ENCODE measurements at regions not wholly inside any gene's neighbourhood (a gene's known extent, or its start where the extent isn't known, plus 50 kb on each side); places are given as distances from the start of the nearest gene placed in this dataset.

DNA sequence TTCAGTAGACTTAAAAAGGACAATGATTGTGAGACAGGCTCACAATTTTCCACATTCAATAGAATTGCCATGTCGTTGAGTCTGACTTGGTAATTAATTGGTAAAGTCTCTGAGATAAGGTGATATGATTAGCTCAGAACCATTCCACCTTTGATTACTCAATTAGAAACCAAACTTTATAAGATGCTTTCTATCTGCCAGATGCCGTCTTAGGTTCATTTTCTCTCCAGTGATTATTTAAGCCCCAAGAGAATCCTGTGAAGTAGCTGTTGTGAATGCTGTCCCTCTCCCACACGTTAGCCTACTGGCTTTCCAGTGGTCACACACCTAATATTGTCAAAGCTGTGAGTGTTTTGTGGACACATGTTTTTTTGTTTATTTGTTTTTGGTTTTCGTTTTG, 528.9 kb upstream of the ZNF462 start:
- WGBS, 2 donors: 48 to 58% methylated on average over 4 of the region's 4 CpGs

DNA sequence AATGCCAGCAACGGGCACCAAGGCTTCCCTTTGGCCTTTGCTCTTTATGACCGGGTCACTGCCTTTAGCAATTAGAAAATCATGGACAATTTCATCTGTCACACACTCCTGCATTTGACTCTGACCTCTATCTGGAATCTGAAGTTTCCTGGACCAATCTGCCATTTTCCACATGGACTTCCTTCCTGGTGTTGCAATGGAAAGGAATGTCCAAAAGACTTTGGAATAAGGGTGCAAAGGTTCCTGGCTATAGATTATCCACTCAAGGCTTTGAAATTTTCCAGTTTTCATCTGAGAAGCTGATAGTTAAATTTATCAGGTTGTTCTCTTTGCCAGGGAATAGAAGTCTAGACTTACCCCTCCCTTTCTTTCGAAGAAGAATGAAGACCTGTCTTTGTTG, 523.1 kb upstream of the ZNF462 start:
- 49 to 52% methylated on average over 3 of the region's 3 CpGs for WGBS, 2 donors
- no peak for DNase-seq (ENCODE audit: low spot score in 2 of 2)
- TF ChIP-seq, protein P1, sequence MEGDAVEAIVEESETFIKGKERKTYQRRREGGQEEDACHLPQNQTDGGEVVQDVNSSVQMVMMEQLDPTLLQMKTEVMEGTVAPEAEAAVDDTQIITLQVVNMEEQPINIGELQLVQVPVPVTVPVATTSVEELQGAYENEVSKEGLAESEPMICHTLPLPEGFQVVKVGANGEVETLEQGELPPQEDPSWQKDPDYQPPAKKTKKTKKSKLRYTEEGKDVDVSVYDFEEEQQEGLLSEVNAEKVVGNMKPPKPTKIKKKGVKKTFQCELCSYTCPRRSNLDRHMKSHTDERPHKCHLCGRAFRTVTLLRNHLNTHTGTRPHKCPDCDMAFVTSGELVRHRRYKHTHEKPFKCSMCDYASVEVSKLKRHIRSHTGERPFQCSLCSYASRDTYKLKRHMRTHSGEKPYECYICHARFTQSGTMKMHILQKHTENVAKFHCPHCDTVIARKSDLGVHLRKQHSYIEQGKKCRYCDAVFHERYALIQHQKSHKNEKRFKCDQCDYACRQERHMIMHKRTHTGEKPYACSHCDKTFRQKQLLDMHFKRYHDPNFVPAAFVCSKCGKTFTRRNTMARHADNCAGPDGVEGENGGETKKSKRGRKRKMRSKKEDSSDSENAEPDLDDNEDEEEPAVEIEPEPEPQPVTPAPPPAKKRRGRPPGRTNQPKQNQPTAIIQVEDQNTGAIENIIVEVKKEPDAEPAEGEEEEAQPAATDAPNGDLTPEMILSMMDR (IDR thresholded peaks at IDR 0.05): no peak
- no peak for TF ChIP-seq POLR2A (IDR thresholded peaks at IDR 0.05)
- H3K4me3 ChIP-seq (ENCODE audit: low read depth, poor library complexity, severe bottlenecking): no peak overlapping the region
- intact Hi-C loops (cut with DNase I; ENCODE audit: low total_unique reads): no loop called here

More for the DNA sequence above, 528.9 kb upstream of the ZNF462 start:
- DNase-seq (ENCODE audit: low spot score in 2 of 2): no peak
- no peak for TF ChIP-seq POLR2A (IDR thresholded peaks at IDR 0.05)
- TF ChIP-seq, protein P1 (IDR thresholded peaks at IDR 0.05): no peak
- no peak overlapping the region for H3K4me3 ChIP-seq (ENCODE audit: low read depth, poor library complexity, severe bottlenecking)
- intact Hi-C loops (cut with DNase I; ENCODE audit: low total_unique reads): no loop called here

DNA sequence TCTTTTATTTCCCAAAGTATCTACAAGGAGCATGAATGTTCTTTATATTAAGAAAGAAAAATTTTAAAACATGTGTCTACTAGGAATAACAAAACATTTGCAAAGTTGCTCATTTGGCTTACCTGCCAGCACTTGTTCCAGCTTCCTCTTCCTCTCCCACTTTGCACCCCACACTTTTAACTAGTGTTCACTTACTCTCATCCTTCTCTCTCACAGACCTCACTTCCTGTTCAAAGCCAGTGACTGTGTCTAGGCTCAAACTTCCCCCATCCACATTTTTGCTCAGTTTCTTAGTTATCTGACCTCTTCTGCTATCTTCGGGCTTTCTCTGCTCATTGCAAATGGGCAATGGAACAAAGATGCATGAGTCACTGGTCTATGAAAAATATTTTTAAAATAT, 512.2 kb upstream of the ZNF462 start:
- TF ChIP-seq, protein P1 (IDR thresholded peaks at IDR 0.05): no peak
- TF ChIP-seq POLR2A (IDR thresholded peaks at IDR 0.05): no peak
- DNase-seq (ENCODE audit: low spot score in 2 of 2): no peak
- intact Hi-C loops (cut with DNase I; ENCODE audit: low total_unique reads): no loop called here
- 51 to 52% methylated on average over 1 of the region's 1 CpG for WGBS, 2 donors
- no peak overlapping the region for H3K4me3 ChIP-seq (ENCODE audit: low read depth, poor library complexity, severe bottlenecking)

DNA sequence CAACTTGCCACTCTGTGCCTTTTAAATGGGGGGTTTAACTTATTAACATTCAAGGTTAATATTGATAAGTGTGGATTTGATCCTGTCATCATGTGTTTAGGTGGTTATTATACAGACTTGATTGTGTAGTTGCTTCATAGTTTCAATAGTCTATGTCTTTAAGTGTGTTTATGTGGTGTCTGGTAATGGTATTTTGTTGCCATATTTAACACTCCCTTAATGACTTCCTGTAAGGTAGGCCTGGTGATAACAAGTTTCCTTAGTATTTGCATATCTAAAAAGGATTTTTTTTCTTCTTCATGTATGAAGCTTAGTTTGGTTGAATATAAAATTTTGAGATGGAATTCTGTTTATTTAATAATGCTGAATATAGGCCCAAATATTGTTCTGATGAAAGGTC, 506.0 kb upstream of the ZNF462 start:
- intact Hi-C loops (cut with DNase I; ENCODE audit: low total_unique reads): no loop called here
- no peak for DNase-seq (ENCODE audit: low spot score in 2 of 2)
- H3K4me3 ChIP-seq (ENCODE audit: low read depth, poor library complexity, severe bottlenecking): no peak overlapping the region
- TF ChIP-seq, protein P1 (IDR thresholded peaks at IDR 0.05): no peak
- no peak for TF ChIP-seq POLR2A (IDR thresholded peaks at IDR 0.05)

DNA sequence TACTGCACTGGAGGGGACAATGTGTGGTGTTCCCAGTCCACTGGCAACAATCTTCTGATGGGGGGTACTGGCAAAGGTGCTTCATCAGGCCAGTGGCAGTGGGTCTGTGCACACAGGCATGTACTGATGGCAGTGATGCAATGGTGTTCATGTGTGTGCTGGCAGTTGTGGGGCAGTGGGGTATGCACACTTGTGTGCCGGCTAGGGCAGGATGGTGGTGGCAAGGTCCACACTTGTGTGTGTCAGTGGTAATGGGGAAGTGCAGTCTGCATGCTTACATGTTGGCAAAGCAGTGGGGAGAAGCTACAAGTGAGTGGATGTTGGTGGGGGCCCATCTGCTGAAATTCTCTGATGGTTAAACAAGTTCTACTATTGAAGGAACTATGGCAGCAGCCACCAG, 504.6 kb upstream of the ZNF462 start:
- DNase-seq (ENCODE audit: low spot score in 2 of 2): no peak
- intact Hi-C loops (cut with DNase I; ENCODE audit: low total_unique reads): no loop called here
- H3K4me3 ChIP-seq (ENCODE audit: low read depth, poor library complexity, severe bottlenecking): no peak overlapping the region
- TF ChIP-seq, protein P1 (IDR thresholded peaks at IDR 0.05): no peak
- TF ChIP-seq POLR2A (IDR thresholded peaks at IDR 0.05): no peak
- WGBS, 2 donors: 92 to 100% methylated on average over 1 of the region's 1 CpG

DNA sequence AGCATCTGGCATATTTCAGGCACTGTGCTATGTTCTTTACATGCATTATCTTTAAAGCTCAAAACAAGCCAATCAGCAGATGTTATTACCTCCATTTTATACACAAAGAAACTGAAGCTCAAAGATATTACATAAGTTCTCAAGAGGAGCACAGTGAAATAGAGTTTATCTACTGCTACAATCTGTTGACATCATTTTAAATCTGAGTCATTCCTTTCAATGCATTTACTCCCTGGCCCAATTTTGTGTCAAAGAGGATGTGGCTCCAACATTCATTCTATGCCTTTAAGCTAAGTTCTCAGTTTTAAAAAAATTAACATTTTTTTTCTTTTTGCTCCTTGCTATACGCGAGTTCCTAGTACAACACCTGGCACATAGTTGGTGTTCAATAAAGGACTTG, 486.3 kb upstream of the ZNF462 start:
- no peak for TF ChIP-seq POLR2A (IDR thresholded peaks at IDR 0.05)
- TF ChIP-seq, protein P1 (IDR thresholded peaks at IDR 0.05): no peak
- DNase-seq (ENCODE audit: low spot score in 2 of 2): no peak
- intact Hi-C loops (cut with DNase I; ENCODE audit: low total_unique reads): no loop called here
- 54 to 64% methylated on average over 2 of the region's 2 CpGs for WGBS, 2 donors
- no peak overlapping the region for H3K4me3 ChIP-seq (ENCODE audit: low read depth, poor library complexity, severe bottlenecking)

All from lower leg skin (tissue), 4 donors.